ENCODE measurements at regions not wholly inside any gene's neighbourhood (a gene's known extent, or its start where the extent isn't known, plus 50 kb on each side); places are given as distances from the start of the nearest gene placed in this dataset.

- no peak for TF ChIP-seq EZH2 (IDR thresholded peaks at IDR 0.05; ENCODE audit: low read length, missing control alignments)
- TF ChIP-seq, protein P1, sequence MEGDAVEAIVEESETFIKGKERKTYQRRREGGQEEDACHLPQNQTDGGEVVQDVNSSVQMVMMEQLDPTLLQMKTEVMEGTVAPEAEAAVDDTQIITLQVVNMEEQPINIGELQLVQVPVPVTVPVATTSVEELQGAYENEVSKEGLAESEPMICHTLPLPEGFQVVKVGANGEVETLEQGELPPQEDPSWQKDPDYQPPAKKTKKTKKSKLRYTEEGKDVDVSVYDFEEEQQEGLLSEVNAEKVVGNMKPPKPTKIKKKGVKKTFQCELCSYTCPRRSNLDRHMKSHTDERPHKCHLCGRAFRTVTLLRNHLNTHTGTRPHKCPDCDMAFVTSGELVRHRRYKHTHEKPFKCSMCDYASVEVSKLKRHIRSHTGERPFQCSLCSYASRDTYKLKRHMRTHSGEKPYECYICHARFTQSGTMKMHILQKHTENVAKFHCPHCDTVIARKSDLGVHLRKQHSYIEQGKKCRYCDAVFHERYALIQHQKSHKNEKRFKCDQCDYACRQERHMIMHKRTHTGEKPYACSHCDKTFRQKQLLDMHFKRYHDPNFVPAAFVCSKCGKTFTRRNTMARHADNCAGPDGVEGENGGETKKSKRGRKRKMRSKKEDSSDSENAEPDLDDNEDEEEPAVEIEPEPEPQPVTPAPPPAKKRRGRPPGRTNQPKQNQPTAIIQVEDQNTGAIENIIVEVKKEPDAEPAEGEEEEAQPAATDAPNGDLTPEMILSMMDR (conservative IDR thresholded peaks at IDR 0.05 in 1 of 2, IDR thresholded peaks at IDR 0.05 in 1 of 2; ENCODE audit: low read depth in 1 of 2, low read length in 2 of 2) = no peak
Measured at GRCh38 chr3:170753421-170754310, 116.3 kb downstream of the RPL22L1 start.
